ENCODE measurements at regions not wholly inside any gene's neighbourhood (a gene's known extent, or its start where the extent isn't known, plus 50 kb on each side); places are given as distances from the start of the nearest gene placed in this dataset.

DNA sequence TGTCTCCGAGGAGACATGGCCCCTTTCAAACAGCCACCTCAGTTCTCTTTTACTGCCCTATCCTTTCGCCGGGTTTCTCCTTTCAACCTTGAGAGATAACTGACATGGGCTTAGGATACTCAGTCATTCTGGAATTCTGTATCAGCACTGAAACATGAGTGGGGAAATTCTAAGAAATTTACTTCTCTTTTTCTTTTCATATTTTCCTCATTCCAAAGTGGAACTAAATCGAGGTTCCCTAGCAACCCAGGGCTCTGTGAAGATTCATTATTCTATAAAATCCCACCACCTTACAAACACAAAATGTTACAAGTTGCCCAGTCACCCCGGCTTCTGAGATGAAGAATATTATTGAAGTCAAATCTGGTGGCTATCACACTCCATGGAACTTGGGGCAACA is 319.2 kb downstream of the ENC1 start:
- TF ChIP-seq, protein P1, sequence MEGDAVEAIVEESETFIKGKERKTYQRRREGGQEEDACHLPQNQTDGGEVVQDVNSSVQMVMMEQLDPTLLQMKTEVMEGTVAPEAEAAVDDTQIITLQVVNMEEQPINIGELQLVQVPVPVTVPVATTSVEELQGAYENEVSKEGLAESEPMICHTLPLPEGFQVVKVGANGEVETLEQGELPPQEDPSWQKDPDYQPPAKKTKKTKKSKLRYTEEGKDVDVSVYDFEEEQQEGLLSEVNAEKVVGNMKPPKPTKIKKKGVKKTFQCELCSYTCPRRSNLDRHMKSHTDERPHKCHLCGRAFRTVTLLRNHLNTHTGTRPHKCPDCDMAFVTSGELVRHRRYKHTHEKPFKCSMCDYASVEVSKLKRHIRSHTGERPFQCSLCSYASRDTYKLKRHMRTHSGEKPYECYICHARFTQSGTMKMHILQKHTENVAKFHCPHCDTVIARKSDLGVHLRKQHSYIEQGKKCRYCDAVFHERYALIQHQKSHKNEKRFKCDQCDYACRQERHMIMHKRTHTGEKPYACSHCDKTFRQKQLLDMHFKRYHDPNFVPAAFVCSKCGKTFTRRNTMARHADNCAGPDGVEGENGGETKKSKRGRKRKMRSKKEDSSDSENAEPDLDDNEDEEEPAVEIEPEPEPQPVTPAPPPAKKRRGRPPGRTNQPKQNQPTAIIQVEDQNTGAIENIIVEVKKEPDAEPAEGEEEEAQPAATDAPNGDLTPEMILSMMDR (IDR thresholded peaks at IDR 0.05) = no peak
- TF ChIP-seq EZH2 (IDR thresholded peaks at IDR 0.05) = no peak
